SK-N-SH (cell line): ENCODE measurements at regions not wholly inside any gene's neighbourhood (a gene's known extent, or its start where the extent isn't known, plus 50 kb on each side); places are given as distances from the start of the nearest gene placed in this dataset.

ENCODE experiments used
- CTCF ChIA-PET: fragments of 300-600, 350-600 bp; formaldehyde crosslinking; extraction: SDS; loops from one replicate; lab custom pipeline; 2021; lab: Yijun Ruan, JAX
- POLR2A ChIA-PET: fragments of 350-600 bp; sonication (Branson Sonifier 250); formaldehyde crosslinking; extraction: SDS; loops from one replicate; lab custom pipeline; 2020; ENCODE audit warnings: antibody characterized with exemption, inconsistent platforms; lab: Yijun Ruan, JAX
- DNase-seq: peaks from one replicate; pipeline ENCODE4 v3.0.0; 2012
- H2AFZ ChIP-seq: fragments of 200-600 bp; sonication (generic); 2 replicates; pipeline ENCODE4 v1.8.1; 2016; ENCODE audit warnings: antibody characterized with exemption, mild to moderate bottlenecking, low read depth
- H3F3A ChIP-seq: fragments of 200-600 bp; sonication (generic); replicated peaks from 2 replicates; pipeline ENCODE3; 2016; ENCODE audit warnings: antibody characterized with exemption, mild to moderate bottlenecking; ENCODE audit not compliant: insufficient read depth
- H3K27ac ChIP-seq, 2 experiments: fragments of 200-500 bp in 1 of 2; fragments of 200-600 bp in 1 of 2; sonication (Bioruptor generic) in 1 of 2; sonication (generic), shearing (Covaris generic) in 1 of 2; 2 replicates each; pipeline versions ENCODE4 v1.5.1 to v1.6.1; 2014 to 2016; ENCODE audit warnings: low read depth in 2 of 2, inconsistent platforms in 1 of 2, low read length in 1 of 2, mild to moderate bottlenecking in 1 of 2, mixed read lengths in 1 of 2
- H3K27me3 ChIP-seq: fragments of 200-600 bp; sonication (generic), shearing (Covaris generic); 2 replicates; pipeline ENCODE4 v1.6.1; 2016; ENCODE audit warnings: mixed run types; ENCODE audit not compliant: insufficient read depth
- H3K36me3 ChIP-seq, 2 experiments: fragments of 200-500 bp in 1 of 2; fragments of 200-600 bp in 1 of 2; sonication (Bioruptor generic) in 1 of 2; sonication (generic) in 1 of 2; replicated peaks in 1 of 2; 2 replicates each; pipeline versions ENCODE3 to v1.5.1; 2014 to 2016; ENCODE audit warnings: low read length in 1 of 2, mild to moderate bottlenecking in 1 of 2; ENCODE audit not compliant: insufficient read depth in 2 of 2, control insufficient read depth in 1 of 2
- H3K4me1 ChIP-seq, 2 experiments: fragments of 200-500 bp in 1 of 2; fragments of 200-600 bp in 1 of 2; sonication (Bioruptor generic) in 1 of 2; sonication (generic), shearing (Covaris generic) in 1 of 2; 2 replicates each; pipeline versions ENCODE4 v1.5.1 to v1.6.1; 2014 to 2016; ENCODE audit warnings: low read depth in 1 of 2, low read length in 1 of 2, mixed run types in 1 of 2; ENCODE audit not compliant: insufficient read depth in 2 of 2, control insufficient read depth in 1 of 2
- H3K4me2 ChIP-seq: fragments of 200-600 bp; sonication (generic), shearing (Covaris generic); 2 replicates; pipeline ENCODE4 v1.6.1; 2017; ENCODE audit warnings: mixed run types
- H3K4me3 ChIP-seq, 2 experiments: fragments of 200-500 bp in 1 of 2; fragments of 200-600 bp in 1 of 2; sonication (Bioruptor generic) in 1 of 2; sonication (generic), shearing (Covaris generic) in 1 of 2; 2 replicates each; pipeline versions ENCODE4 v1.5.1 to v1.8.1; 2014 to 2016; ENCODE audit warnings: low read depth in 2 of 2, inconsistent platforms in 1 of 2, low read length in 1 of 2, mild to moderate bottlenecking in 1 of 2, mixed read lengths in 1 of 2, moderate library complexity in 1 of 2
- H3K79me2 ChIP-seq: fragments of 200-600 bp; sonication (generic); 2 replicates; pipeline ENCODE4 v1.8.1; 2017; ENCODE audit warnings: mild to moderate bottlenecking; ENCODE audit not compliant: insufficient read depth
- H3K9ac ChIP-seq: fragments of 200-600 bp; sonication (generic); 2 replicates; pipeline ENCODE4 v1.6.1; 2017; ENCODE audit warnings: mixed run types
- H3K9me2 ChIP-seq: fragments of 200-600 bp; sonication (generic); 2 replicates; pipeline ENCODE4 v1.6.1; 2017; ENCODE audit warnings: mixed run types
- H3K9me3 ChIP-seq: fragments of 200-600 bp; sonication (generic); 2 replicates; pipeline ENCODE4 v1.6.1; 2017; ENCODE audit warnings: mixed run types, mild to moderate bottlenecking, moderate library complexity
- H4K20me1 ChIP-seq: fragments of 200-600 bp; sonication (generic); 2 replicates; pipeline ENCODE4 v1.6.1; 2017; ENCODE audit warnings: mild to moderate bottlenecking, mixed run types; ENCODE audit not compliant: insufficient read depth
- CHD2 ChIP-seq: fragments of 150-350 bp; IDR thresholded peaks from 2 replicates; pipeline ENCODE4 v1.6.1; 2018; ENCODE audit warnings: low read length; ENCODE audit not compliant: partially characterized antibody
- ELF1 ChIP-seq: IDR thresholded peaks from 2 replicates; pipeline ENCODE4 v1.4.0; 2012
- EP300 ChIP-seq, 2 experiments: IDR thresholded peaks; 2 replicates each; pipeline versions ENCODE4 v1.4.0 to v1.6.1; 2012; ENCODE audit warnings: borderline replicate concordance in 1 of 2, low read depth in 1 of 2, low read length in 1 of 2
- FOSL2 ChIP-seq: IDR thresholded peaks from 2 replicates; pipeline ENCODE4 v1.4.0; 2012; ENCODE audit warnings: low read depth, mild to moderate bottlenecking, moderate library complexity, borderline replicate concordance
- FOXJ3 ChIP-seq: sonication (generic); formaldehyde crosslinking; IDR thresholded peaks from 2 replicates; pipeline ENCODE4 v1.5.1; 2020; ENCODE audit warnings: mild to moderate bottlenecking, missing genetic modification reagents
- MEF2A ChIP-seq: IDR thresholded peaks from 2 replicates; pipeline ENCODE4 v1.4.0; 2012; ENCODE audit warnings: low read depth, borderline replicate concordance
- MXI1 ChIP-seq: IDR thresholded peaks from 2 replicates; pipeline ENCODE4 v1.6.1; 2012; ENCODE audit warnings: mild to moderate bottlenecking, low read depth, low read length, improper control_type of control experiment
- NFIC ChIP-seq: IDR thresholded peaks from 2 replicates; pipeline ENCODE4 v1.4.0; 2012; ENCODE audit warnings: borderline replicate concordance
- NRF1 ChIP-seq: IDR thresholded peaks from 2 replicates; pipeline ENCODE4 v1.6.1; 2012; ENCODE audit warnings: low read depth, mild to moderate bottlenecking, low read length
- POLR2AphosphoS5 ChIP-seq: IDR thresholded peaks from 2 replicates; pipeline ENCODE4 v1.6.1; 2012; ENCODE audit warnings: low read depth, low read length
- RAD21 ChIP-seq: IDR thresholded peaks from 2 replicates; pipeline ENCODE4 v1.6.1; 2012; ENCODE audit warnings: mild to moderate bottlenecking, low read length
- RCOR1 ChIP-seq: fragments of 150-350 bp; IDR thresholded peaks from 2 replicates; pipeline ENCODE4 v1.6.1; 2017; ENCODE audit warnings: antibody characterized with exemption, low read length
- SMC3 ChIP-seq: IDR thresholded peaks from 2 replicates; pipeline ENCODE4 v1.6.1; 2012; ENCODE audit warnings: low read depth, low read length, improper control_type of control experiment
- TCF12 ChIP-seq: IDR thresholded peaks from 2 replicates; pipeline ENCODE4 v1.4.0; 2012
- TEAD4 ChIP-seq: IDR thresholded peaks from 2 replicates; pipeline ENCODE4 v1.4.0; 2012; ENCODE audit warnings: mild to moderate bottlenecking, borderline replicate concordance; ENCODE audit not compliant: insufficient read depth
- YY1 ChIP-seq: IDR thresholded peaks from 2 replicates; pipeline ENCODE4 v1.4.0; 2012; ENCODE audit warnings: low read depth, mild to moderate bottlenecking
- WGBS: methylation state at CpG from one replicate; pipeline ENCODE4 v1.1.6; 2017; ENCODE audit warnings: low lambda C conversion rate; 5-methylcytosine and 5-hydroxymethylcytosine counted together
- TF ChIP-seq, protein P1 (sequence below): fragments of 200-600 bp; sonication (generic); IDR thresholded peaks from 2 replicates; pipeline ENCODE4 v1.6.1; 2017; ENCODE audit warnings: antibody characterized with exemption, mild to moderate bottlenecking, moderate library complexity
- TF ChIP-seq, protein P2 (sequence below): IDR thresholded peaks from 2 replicates; pipeline ENCODE4 v1.4.0; 2012; ENCODE audit warnings: low read depth
- TF ChIP-seq, protein P3 (sequence below): fragments of 150-350 bp; IDR thresholded peaks from 2 replicates; pipeline ENCODE4 v1.6.1; 2016; ENCODE audit warnings: mild to moderate bottlenecking, low read depth, low read length

DNA sequence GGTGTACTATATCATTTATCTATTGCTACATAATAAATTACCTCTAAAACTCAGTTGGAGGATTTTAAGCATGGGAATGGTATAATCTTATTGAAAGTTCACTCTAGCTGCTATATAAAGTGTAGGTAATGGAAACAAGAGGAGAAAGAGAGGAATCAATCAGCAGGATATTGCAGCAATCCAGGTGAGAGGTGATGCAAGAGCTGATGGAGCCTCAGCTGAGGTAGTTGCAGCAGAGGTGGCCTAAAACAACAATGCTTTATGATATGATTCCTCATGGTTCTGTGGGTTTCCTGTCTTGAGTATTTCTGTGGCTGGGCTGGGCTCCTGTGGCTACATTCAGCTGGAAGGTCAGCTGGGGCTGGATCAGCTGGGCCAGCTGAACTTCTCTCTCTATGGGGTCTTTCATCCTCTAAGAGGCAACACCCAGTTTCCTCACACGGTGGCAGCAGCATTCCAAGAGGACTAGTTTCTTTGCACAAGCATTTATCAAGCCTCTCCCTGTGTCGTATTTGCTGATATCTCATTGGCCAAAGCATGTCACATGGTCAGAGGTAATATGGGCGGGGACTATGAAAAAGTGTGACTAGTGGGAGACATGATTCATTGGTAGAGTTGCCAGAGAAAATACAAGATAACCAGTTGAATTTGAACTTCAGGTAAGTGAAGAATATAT, 135.4 kb upstream of the LARGE1 start:
- H3K4me3 ChIP-seq: no peak overlapping the region
- WGBS: 0% methylated on average over 3 of the region's 3 CpGs
- ChIA-PET CTCF (interaction anchor here (0.6 to 1.0 kb wide), 3 partner anchors 56 to 153 kb away, joined by 3 to 4 read pairs (median 3); no protein-coding TSS in a partner anchor), POLR2A (no interaction called here)
- no peaks in the 10 kb centered on the region for H3K27me3 ChIP-seq
- H3K36me3 ChIP-seq: no peaks in the 10 kb centered on the region
- no peaks in the 10 kb centered on the region for H3K79me2 ChIP-seq
- DNase-seq: peak; percentile 32
- H2AFZ ChIP-seq: no peak overlapping the region
- no peak overlapping the region for H3K27ac ChIP-seq
- no peak overlapping the region for H3K9ac ChIP-seq
- no peaks in the 10 kb centered on the region for H3K9me3 ChIP-seq
- no peaks in the 10 kb centered on the region for H3K9me2 ChIP-seq
- H3K4me1 ChIP-seq: no peaks in the 10 kb centered on the region
- no peaks in the 10 kb centered on the region for H4K20me1 ChIP-seq
- H3K4me2 ChIP-seq: no peak overlapping the region
- H3F3A ChIP-seq: no peaks in the 10 kb centered on the region
- TF ChIP-seq MXI1 (no peak), RAD21 (peak; percentile 36)

DNA sequence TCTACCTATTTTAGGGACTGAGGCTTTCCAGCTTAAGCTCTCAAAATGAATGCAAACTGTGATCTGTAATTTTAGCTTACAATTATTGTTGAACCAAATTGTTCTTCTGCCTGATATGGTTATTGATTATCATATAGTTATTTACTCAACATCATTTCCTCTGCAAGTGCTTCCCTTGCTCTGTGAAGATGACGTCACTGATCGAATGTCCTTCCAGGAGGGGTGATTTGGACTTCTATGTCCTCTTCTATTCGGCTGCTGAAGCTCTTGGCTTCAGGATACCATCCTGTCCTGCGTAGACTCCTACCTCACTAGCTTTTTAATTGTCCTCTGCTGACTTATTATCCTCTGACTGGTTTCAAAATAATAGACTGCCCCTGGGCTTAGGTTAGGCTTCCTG, 137.4 kb upstream of the LARGE1 start:
- Histone ChIP-seq H3K9ac (no peak overlapping the region), H3K27ac (no peak overlapping the region), H3K9me2 (no peaks in the 10 kb centered on the region), H3K36me3 (no peaks in the 10 kb centered on the region), H3K4me3 (no peak overlapping the region), H3K4me2 (no peak overlapping the region), H3F3A (no peaks in the 10 kb centered on the region)
- POLR2A ChIA-PET: no interaction called here
- TF ChIP-seq, protein P1, sequence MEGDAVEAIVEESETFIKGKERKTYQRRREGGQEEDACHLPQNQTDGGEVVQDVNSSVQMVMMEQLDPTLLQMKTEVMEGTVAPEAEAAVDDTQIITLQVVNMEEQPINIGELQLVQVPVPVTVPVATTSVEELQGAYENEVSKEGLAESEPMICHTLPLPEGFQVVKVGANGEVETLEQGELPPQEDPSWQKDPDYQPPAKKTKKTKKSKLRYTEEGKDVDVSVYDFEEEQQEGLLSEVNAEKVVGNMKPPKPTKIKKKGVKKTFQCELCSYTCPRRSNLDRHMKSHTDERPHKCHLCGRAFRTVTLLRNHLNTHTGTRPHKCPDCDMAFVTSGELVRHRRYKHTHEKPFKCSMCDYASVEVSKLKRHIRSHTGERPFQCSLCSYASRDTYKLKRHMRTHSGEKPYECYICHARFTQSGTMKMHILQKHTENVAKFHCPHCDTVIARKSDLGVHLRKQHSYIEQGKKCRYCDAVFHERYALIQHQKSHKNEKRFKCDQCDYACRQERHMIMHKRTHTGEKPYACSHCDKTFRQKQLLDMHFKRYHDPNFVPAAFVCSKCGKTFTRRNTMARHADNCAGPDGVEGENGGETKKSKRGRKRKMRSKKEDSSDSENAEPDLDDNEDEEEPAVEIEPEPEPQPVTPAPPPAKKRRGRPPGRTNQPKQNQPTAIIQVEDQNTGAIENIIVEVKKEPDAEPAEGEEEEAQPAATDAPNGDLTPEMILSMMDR: no peak
- TF ChIP-seq, all 33 proteins: peak for 0
- Histone ChIP-seq H3K27me3 (no peaks in the 10 kb centered on the region), H2AFZ (no peak overlapping the region), H4K20me1 (no peaks in the 10 kb centered on the region), H3K9me3 (no peaks in the 10 kb centered on the region; the same call in 1 of the 2 replicates), H3K4me1 (no peaks in the 10 kb centered on the region), H3K79me2 (no peaks in the 10 kb centered on the region)
- no peak for DNase-seq
- 2% methylated on average over 4 of the region's 4 CpGs for WGBS
- CTCF ChIA-PET: interaction anchor here (0.9 to 1.4 kb wide), 2 partner anchors 53 to 756 kb away, joined by 3 to 4 read pairs; no protein-coding TSS in a partner anchor

DNA sequence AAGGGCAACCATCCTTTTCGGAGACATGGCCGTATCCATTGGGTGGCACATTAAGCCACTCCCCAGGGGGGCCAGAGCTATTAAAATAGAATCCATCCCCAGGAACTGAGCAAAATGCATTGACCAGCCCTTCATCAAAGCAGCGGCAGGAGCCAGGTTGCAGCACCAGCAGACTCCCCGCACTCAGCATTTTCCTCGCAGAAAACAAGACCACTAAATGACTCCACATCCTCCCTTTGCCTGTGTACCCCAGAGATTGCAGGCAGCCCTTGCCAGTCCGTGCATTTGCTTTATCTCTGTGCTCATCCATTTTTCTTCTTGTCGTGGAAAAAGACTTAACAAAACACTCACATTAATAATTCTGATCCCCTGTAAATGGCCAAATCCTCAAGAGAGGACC, 144.4 kb upstream of the LARGE1 start:
- H3K4me1 ChIP-seq: no peaks in the 10 kb centered on the region
- no peaks in the 10 kb centered on the region; the same call in 1 of the 2 replicates for H3K9me3 ChIP-seq
- H2AFZ ChIP-seq: no peak overlapping the region
- no peak overlapping the region for H3K4me3 ChIP-seq
- H4K20me1 ChIP-seq: no peaks in the 10 kb centered on the region
- no peaks in the 10 kb centered on the region for H3K27me3 ChIP-seq
- H3K79me2 ChIP-seq: no peaks in the 10 kb centered on the region
- H3K4me2 ChIP-seq: no peak overlapping the region
- ChIA-PET POLR2A (no interaction called here), CTCF (interaction anchor here (0.7 to 0.9 kb wide), 2 partner anchors 11 to 41 kb away, joined by 3 read pairs; no protein-coding TSS in a partner anchor)
- H3K9me2 ChIP-seq: no peaks in the 10 kb centered on the region
- H3K9ac ChIP-seq: no peak overlapping the region
- H3F3A ChIP-seq: no peaks in the 10 kb centered on the region
- no peak for DNase-seq
- WGBS: 0% methylated on average over 3 of the region's 7 CpGs
- H3K36me3 ChIP-seq: no peaks in the 10 kb centered on the region
- H3K27ac ChIP-seq: no peak overlapping the region
- TF ChIP-seq TEAD4 (no peak), FOSL2 (no peak), ELF1 (no peak), RAD21 (no peak), YY1 (no peak), MEF2A (no peak), FOXJ3 (no peak), MXI1 (no peak), NRF1 (no peak), RCOR1 (no peak), EP300 (IDR thresholded peaks at IDR 0.05; ENCODE audit: borderline replicate concordance in 1 of 2, low read depth in 1 of 2, low read length in 1 of 2) (no peak), POLR2AphosphoS5 (no peak), SMC3 (no peak), CHD2 (no peak), TCF12 (no peak), NFIC (no peak)
- TF ChIP-seq, protein P2, sequence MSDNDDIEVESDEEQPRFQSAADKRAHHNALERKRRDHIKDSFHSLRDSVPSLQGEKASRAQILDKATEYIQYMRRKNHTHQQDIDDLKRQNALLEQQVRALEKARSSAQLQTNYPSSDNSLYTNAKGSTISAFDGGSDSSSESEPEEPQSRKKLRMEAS: no peak
- TF ChIP-seq, protein P3, sequence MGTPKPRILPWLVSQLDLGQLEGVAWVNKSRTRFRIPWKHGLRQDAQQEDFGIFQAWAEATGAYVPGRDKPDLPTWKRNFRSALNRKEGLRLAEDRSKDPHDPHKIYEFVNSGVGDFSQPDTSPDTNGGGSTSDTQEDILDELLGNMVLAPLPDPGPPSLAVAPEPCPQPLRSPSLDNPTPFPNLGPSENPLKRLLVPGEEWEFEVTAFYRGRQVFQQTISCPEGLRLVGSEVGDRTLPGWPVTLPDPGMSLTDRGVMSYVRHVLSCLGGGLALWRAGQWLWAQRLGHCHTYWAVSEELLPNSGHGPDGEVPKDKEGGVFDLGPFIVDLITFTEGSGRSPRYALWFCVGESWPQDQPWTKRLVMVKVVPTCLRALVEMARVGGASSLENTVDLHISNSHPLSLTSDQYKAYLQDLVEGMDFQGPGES: no peak
